ENCODE measurements at regions not wholly inside any gene's neighbourhood (a gene's known extent, or its start where the extent isn't known, plus 50 kb on each side); places are given as distances from the start of the nearest gene placed in this dataset.

DNA sequence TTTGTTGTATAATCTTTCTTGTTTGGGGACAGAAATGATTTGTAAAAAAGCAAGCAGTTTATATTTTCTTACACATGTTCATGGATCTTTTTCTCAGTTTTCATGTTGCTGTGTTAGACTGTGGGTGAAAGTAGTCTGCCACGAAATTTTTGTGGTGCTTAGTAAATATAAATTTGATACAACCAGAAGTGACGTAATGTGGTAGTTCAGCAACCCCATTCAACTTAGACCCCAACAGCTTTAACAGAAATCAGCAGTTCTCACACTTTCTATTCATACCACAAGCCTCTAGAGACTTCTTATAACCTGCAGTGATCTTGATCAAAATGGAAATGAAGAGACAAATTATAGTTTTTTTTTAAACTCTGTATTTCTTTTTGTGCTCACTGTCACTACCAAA is 120.2 kb upstream of the IGSF10 start:
- Mint-ChIP-seq H3K9me3 (ENCODE audit: unreplicated experiment) (no peaks in the 10 kb centered on the region), H3K27me3 (ENCODE audit: insufficient read depth, unreplicated experiment) (no peaks in the 10 kb centered on the region), H3K27ac (ENCODE audit: low read depth, unreplicated experiment) (no peak overlapping the region), H3K36me3 (ENCODE audit: insufficient read depth, unreplicated experiment) (no peaks in the 10 kb centered on the region), H3K4me1 (ENCODE audit: insufficient read depth, unreplicated experiment) (peaks cover 4% of the 10 kb centered on the region), H3K4me3 (ENCODE audit: unreplicated experiment) (no peak overlapping the region)
- intact Hi-C loops (cut with micrococcal nuclease): no loop called here
- BruUV-seq (replicated peaks): no TSS peak
- DNase-seq (ENCODE audit: unreplicated experiment): no peak
- ChIA-PET POLR2A (interaction anchor here (0.6 kb wide), 1 partner anchor 1036 kb away, joined by 3 read pairs; no protein-coding TSS in a partner anchor), CTCF (no interaction called here)
- TF ChIP-seq, protein P1, sequence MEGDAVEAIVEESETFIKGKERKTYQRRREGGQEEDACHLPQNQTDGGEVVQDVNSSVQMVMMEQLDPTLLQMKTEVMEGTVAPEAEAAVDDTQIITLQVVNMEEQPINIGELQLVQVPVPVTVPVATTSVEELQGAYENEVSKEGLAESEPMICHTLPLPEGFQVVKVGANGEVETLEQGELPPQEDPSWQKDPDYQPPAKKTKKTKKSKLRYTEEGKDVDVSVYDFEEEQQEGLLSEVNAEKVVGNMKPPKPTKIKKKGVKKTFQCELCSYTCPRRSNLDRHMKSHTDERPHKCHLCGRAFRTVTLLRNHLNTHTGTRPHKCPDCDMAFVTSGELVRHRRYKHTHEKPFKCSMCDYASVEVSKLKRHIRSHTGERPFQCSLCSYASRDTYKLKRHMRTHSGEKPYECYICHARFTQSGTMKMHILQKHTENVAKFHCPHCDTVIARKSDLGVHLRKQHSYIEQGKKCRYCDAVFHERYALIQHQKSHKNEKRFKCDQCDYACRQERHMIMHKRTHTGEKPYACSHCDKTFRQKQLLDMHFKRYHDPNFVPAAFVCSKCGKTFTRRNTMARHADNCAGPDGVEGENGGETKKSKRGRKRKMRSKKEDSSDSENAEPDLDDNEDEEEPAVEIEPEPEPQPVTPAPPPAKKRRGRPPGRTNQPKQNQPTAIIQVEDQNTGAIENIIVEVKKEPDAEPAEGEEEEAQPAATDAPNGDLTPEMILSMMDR (IDR thresholded peaks at IDR 0.05; ENCODE audit: unreplicated experiment): no peak

DNA sequence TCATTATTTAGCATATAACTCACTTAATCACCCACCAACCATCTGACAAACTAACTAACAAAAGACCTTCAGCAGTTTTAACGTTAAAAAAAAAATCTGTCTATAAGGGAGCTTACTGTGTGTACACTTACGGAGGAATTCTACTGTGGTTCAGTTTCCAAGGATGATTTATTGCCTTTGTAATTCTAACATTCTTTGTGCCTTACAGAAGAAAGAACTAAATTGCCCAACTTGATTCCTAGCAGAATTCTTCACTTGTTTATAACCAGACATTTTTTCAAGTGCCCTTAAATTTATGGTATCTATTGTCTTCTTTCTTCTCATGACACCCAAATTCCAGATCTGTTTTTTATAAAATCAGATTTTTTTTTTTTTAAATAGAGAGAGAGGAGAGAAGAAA is 119.7 kb upstream of the IGSF10 start:
- TF ChIP-seq, protein P1 (IDR thresholded peaks at IDR 0.05; ENCODE audit: unreplicated experiment): no peak
- BruUV-seq (replicated peaks): no TSS peak
- H3K27me3 Mint-ChIP-seq (ENCODE audit: insufficient read depth, unreplicated experiment): no peaks in the 10 kb centered on the region
- ChIA-PET CTCF (no interaction called here), POLR2A (interaction anchor here (0.6 kb wide), 1 partner anchor 1037 kb away, joined by 3 read pairs; no protein-coding TSS in a partner anchor)
- no peak overlapping the region for H3K27ac Mint-ChIP-seq (ENCODE audit: low read depth, unreplicated experiment)
- no peaks in the 10 kb centered on the region for H3K9me3 Mint-ChIP-seq (ENCODE audit: unreplicated experiment)
- intact Hi-C loops (cut with micrococcal nuclease): no loop called here
- H3K36me3 Mint-ChIP-seq (ENCODE audit: insufficient read depth, unreplicated experiment): no peaks in the 10 kb centered on the region
- H3K4me3 Mint-ChIP-seq (ENCODE audit: unreplicated experiment): no peak overlapping the region
- no peak for DNase-seq (ENCODE audit: unreplicated experiment)
- H3K4me1 Mint-ChIP-seq (ENCODE audit: insufficient read depth, unreplicated experiment): peaks cover 4% of the 10 kb centered on the region

DNA sequence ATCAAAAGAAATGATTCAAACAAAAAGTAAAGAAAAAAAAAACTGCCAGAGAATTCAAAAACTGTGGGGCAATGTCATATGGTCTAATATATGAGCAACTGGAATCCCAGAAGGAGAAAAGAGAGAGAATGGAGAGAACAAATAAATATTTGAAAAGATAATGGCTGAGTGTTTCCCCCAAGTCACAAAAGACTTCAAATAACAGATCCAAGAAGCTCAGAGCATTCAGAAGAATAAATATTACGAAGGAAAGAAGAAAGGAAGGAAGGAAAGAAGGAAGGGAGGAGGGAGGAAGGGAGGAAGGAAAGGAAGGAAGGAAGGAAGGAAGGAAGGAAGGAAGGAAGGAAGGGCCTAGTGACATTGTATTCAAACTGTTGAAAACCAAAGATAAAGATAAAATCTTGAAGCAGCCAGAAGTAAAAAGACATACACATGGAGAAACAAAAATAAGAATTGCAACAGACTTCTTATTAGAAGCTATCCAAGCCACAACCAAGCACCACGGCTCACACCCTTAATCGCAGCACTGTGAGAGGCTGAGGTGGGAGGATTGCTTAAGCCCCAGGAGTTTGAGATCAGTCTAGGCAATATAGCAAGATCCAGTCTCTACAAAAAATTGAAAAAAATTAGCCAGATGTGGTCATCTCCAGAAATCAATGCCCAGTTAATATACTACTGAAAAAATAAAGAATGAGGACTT is 118.9 kb upstream of the IGSF10 start:
- ChIA-PET CTCF (interaction anchor here (0.7 to 1.1 kb wide), 3 partner anchors 14 to 79 kb away, joined by 3 to 4 read pairs (median 3); no protein-coding TSS in a partner anchor), POLR2A (interaction anchor here (0.7 kb wide), 1 partner anchor 45 kb away, joined by 3 read pairs; no protein-coding TSS in a partner anchor)
- TF ChIP-seq, protein P1 (IDR thresholded peaks at IDR 0.05; ENCODE audit: unreplicated experiment): no peak
- H3K4me1 Mint-ChIP-seq (ENCODE audit: insufficient read depth, unreplicated experiment): peaks cover 4% of the 10 kb centered on the region
- no peaks in the 10 kb centered on the region for H3K9me3 Mint-ChIP-seq (ENCODE audit: unreplicated experiment)
- H3K27me3 Mint-ChIP-seq (ENCODE audit: insufficient read depth, unreplicated experiment): no peaks in the 10 kb centered on the region
- no peak for DNase-seq (ENCODE audit: unreplicated experiment)
- intact Hi-C loops (cut with micrococcal nuclease): no loop called here
- H3K27ac Mint-ChIP-seq (ENCODE audit: low read depth, unreplicated experiment): no peak overlapping the region
- H3K4me3 Mint-ChIP-seq (ENCODE audit: unreplicated experiment): no peak overlapping the region
- H3K36me3 Mint-ChIP-seq (ENCODE audit: insufficient read depth, unreplicated experiment): no peaks in the 10 kb centered on the region
- BruUV-seq (replicated peaks): no TSS peak

GRCh38 chr3:151578495-151578894 is 117.6 kb upstream of the IGSF10 start:
- ChIA-PET CTCF (no interaction called here), POLR2A (no interaction called here)
- H3K4me1 Mint-ChIP-seq (ENCODE audit: insufficient read depth, unreplicated experiment): peaks cover 4% of the 10 kb centered on the region
- no peak for DNase-seq (ENCODE audit: unreplicated experiment)
- no peak overlapping the region for H3K27ac Mint-ChIP-seq (ENCODE audit: low read depth, unreplicated experiment)
- BruUV-seq (replicated peaks): no TSS peak
- TF ChIP-seq, protein P1 (IDR thresholded peaks at IDR 0.05; ENCODE audit: unreplicated experiment): no peak
- H3K9me3 Mint-ChIP-seq (ENCODE audit: unreplicated experiment): no peaks in the 10 kb centered on the region
- intact Hi-C loops (cut with micrococcal nuclease): no loop called here
- no peak overlapping the region for H3K4me3 Mint-ChIP-seq (ENCODE audit: unreplicated experiment)
- no peaks in the 10 kb centered on the region for H3K27me3 Mint-ChIP-seq (ENCODE audit: insufficient read depth, unreplicated experiment)
- H3K36me3 Mint-ChIP-seq (ENCODE audit: insufficient read depth, unreplicated experiment): no peaks in the 10 kb centered on the region

Data from MCF 10A (cell line).